GM19025 (cell line): ENCODE measurements at regions not wholly inside any gene's neighbourhood (a gene's known extent, or its start where the extent isn't known, plus 50 kb on each side); places are given as distances from the start of the nearest gene placed in this dataset.
"Not testable (repeated sequence)": the region's sequence is repeated elsewhere in the genome, so short reads cannot be mapped to it uniquely, and the experiment has no call there.

Source experiments
- ATAC-seq: cut with Tn5 transposase; IDR thresholded peaks from one replicate; pipeline ENCODE4 v1.9.1; 2021; ENCODE audit warnings: mild to moderate bottlenecking, low read depth, moderate library complexity; ENCODE audit not compliant: unreplicated experiment

DNA sequence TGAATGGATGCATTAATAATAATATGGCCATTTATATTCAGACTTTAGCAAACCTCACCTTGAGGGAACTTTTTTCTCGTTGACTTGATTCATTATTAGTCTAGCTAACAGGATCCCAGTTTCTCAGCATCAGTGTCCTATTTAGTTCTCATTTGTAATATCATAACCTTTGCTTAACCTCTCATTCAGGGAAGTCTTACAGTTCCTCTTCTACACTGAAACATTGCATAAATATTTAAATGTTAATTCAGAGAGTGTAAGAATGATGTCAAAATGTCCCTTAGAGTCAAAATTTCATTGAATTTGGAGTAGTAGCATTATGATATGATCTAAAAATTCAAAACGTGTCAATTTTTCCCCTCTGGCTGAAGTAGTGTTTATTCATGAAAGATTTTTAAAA lies 650.1 kb downstream of the EFNA5 start:
- no peak for ATAC-seq

DNA sequence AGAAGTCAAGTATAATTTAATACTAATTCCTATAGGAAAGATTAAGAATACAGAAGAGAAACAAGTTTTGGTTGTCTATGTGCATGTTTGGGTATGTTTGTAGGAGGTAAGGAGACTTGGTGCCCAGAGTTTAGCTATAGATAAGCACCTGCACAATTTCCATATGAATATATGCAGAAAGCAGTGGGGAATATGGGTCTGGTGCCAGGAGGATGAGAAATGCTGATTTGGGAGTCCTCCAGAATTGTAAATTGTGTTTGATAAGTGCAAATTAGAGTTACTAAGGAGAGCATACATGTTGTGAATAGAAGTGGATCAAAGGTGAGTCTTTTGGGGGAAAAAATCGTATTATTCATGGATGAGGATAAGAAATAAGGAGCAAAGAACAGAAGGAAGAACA lies 653.1 kb downstream of the EFNA5 start:
- no peak for ATAC-seq

DNA sequence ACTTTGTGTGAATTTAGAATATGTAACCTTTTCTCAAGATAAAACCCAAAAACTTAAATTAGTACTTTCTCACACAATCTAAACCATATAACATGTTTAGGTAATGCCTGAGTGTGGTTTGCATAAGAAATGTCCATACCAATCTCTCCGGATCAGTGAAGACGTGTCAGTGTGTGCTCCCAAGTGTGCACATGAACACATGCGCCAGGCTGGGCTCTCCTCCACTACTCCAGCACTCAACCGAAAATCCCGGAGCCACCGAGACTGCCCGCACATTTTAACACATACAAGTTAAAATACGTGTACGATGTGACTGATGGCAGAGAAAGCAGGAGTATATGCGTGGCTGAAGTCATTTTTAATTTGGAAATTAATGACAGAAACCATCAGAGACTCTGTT lies 658.4 kb downstream of the EFNA5 start:
- no peak for ATAC-seq

DNA sequence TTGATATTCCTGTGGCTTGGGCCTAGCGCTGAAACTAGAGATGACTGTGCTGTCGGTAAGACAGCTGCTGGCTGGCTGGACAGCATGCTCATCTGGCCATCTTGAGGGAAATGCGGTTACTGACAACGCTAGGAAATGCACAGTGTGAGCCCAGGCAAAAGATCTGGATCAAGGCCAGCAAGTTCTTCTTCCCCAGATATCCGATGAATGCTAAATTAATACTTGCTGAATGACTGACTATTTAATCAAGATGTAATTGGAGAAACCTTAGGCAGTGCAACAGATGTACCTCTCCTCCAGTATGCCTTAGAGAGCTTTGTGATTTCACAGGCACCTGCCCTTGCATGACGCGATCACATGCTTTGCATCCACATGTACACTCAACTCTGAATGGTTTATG lies 659.1 kb downstream of the EFNA5 start:
- no peak for ATAC-seq

DNA sequence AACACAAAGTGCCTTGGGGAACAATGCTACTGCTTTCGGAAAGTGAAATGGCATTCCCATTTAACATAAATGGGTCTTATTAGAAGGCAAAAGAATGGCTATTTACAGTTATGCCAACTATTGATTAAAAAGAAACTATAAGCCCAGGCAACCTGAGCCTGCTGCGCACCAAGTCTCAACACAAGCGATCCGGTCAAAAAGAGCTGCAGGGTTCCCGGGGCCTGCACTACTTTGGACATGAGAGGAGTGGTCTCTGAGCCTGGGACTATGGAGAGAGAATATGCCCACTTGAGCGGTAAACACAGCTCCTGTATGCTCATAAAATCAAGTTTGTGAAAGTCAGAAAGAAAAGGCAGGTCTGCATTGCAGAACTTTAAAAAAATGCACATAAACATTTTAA lies 660.7 kb downstream of the EFNA5 start:
- ATAC-seq = no peak

DNA sequence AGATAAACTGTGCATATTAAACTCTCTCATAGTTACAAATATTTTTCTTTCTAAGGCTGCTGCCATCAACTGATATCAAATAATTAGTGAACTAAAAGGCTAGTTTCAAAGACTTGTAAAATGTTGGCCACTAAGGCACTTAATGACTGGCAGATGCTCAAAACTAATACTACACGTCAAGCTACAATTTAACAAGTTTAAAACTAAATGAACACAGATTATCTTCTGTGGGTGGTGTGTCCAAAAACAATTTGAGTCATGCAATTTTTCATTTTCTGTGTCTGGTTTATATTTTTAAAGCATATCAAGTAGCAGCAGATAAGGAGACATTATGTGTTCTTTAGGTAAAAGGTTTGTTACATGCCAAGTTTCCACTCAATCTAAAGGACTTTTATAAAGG lies 665.1 kb downstream of the EFNA5 start:
- ATAC-seq = no peak

DNA sequence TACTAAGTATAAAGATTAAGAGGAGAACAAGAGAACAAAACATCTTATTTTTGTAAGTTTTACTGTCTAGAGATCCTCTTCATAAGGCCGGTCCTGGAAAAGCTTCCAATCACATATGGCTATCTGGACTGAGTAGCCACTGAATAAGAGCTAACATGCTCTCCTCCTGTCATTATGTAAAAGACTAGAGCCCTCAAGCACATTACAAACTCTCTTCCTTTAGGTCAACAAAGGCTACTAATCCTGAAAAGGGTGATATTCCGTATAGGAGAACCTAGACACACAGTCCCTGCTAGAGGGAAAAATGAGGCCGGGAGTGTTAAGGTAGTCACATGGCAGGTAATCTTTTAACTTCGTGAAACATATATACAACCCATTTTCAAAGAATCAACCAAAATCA lies 665.6 kb downstream of the EFNA5 start:
- no peak for ATAC-seq

DNA sequence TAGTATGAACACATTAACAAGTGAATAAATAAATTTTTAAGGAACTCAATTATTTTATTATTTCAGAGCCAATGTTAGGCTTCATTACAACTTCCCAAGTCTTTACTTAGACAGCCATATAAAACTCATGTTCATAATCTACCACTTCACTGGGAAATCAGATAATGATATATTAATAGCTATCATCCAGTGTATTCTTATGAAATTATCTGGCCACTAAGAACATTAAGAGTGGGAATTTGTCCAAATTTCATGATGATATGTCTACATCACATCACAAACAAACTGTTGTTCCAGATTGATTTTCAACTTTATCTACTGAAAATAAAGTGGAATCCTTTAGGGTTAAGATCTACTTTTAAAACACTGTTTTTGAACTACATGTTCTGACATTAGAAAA lies 668.6 kb downstream of the EFNA5 start:
- ATAC-seq = no peak

DNA sequence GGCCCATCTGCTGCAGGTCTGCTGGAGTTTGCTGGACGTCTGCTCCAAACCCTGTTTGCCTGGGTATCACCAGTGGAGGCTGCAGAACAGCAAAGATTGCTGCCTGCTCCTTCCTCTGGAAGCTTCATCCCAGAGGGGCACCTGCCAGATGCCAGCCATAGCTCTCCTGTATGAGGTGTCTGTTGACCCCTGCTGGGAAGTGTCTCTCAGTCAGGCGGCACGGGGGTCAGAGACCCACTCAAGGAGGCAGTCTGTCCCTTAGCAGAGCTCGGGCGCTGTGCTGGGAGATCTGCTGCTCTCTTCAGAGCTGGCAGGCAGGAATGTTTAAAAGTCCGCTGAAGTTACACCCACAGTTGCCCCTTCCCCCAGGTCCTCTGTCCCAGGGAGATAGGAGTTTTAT lies 671.2 kb downstream of the EFNA5 start:
- not testable (repeated sequence) for ATAC-seq

DNA sequence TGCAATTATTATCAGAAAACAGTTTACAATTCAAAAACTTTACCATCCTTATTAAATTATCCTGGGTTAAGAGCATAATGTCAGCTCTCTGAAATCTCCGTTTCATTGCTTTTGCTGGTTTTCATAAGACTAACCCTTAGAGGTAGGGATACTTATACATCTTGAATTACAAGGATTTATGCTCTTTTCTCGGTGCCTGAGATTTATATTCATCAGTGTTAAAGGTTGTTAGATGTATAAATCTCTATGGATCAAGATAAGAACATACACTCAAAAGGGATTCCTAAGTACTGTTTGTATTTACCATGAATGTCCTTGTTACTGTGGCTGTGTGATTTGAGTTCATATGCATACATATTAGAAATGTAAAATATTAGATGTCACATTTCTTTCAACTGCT lies 684.7 kb downstream of the EFNA5 start:
- ATAC-seq = no peak

DNA sequence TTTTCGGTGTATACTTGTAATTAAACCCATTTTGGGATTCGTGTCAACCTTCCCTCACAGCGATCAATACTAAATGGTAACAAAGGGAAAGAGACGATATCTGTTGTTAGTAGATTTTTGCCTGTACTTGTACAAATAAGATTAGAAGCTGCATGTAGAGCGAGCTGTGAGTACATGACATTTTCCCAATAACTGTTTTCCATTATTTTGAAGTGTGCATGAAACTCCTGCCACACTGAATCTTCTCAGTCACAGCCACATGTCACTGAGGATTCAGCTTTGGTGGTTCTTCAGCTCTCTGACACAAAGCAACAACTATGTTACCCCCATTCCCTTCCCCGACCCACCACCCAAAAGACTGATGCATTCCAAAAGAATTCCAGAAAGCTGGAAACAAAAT lies 685.6 kb downstream of the EFNA5 start:
- ATAC-seq = no peak

DNA sequence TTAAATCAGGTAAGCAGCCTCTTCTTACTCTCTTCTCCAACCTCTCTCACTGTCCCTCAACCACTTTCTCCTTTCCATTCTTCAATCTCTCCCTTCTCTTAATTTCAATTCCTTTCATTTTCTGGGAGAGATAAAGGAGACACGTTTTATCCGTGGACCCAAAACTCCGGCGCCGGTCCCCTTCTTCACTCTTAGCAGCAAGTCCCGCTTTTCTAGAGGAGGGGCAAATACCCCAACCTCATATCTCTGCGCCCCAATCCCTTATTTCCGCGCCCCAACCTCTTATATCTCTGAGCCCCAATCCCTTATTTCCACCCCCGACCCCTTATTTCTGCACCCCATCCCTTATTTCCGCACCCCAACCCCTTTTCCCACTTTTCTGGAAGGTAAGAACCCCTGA lies 691.6 kb downstream of the EFNA5 start:
- ATAC-seq = not testable (repeated sequence)

DNA sequence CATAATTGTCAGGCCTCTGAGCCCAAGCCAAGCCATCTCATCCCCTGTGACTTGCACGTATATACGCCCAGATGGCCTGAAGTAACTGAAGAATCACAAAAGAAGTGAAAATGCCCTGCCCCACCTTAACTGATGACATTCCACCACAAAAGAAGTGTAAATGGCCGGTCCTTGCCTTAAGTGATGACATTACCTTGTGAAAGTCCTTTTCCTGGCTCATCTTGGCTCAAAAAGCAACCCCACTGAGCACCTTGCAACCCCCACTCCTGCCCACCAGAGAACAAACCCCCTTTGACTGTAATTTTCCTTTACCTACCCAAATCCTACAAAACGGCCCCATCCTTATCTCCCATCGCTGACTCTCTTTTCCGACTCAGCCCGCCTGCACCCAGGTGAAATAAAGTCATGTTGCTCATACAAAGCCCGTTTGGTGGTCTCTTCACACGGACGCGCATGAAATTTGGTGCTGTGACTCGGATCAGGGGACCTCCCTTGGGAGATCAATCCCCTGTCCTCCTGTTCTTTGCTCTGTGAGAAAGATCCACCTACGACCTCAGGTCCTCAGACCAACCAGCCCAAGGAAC lies 692.1 kb downstream of the EFNA5 start:
- not testable (repeated sequence) for ATAC-seq

DNA sequence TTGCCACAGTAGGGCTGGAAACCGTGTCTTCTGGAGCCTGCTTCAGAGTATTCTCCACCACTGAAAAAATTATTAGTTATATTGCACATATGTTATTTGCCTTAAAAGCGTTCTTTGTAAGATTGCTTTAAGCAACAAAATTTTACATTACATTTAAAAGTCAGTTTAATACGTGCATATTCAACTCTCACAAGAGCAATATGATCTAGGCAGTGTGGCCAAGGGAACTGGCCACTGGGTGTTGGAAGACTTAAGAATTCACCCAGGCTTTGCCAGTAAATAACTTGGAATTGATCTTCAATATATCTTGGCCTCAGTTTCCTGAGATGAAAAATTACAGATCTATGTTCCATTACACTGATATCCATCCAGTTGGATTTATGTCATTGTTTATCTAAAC lies 694.4 kb downstream of the EFNA5 start:
- no peak for ATAC-seq

DNA sequence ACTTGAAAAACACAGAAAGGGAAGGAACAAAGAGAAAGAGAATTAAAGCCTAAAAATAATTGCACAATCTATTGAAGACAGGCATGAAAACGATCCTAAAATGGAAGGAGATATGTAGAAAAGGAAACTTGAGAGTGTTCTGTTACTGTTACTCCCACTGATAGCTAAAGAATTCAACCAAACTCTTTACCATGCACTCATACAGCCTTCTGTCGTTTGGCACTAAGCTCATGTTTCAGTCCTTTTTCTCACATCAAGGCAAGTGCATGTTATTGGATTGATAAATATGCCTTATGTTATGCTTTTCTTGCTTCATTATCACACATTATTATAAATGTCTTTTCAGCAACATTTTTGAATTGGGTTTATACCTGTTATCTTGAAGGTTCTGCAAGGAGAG lies 696.5 kb downstream of the EFNA5 start:
- ATAC-seq = no peak

DNA sequence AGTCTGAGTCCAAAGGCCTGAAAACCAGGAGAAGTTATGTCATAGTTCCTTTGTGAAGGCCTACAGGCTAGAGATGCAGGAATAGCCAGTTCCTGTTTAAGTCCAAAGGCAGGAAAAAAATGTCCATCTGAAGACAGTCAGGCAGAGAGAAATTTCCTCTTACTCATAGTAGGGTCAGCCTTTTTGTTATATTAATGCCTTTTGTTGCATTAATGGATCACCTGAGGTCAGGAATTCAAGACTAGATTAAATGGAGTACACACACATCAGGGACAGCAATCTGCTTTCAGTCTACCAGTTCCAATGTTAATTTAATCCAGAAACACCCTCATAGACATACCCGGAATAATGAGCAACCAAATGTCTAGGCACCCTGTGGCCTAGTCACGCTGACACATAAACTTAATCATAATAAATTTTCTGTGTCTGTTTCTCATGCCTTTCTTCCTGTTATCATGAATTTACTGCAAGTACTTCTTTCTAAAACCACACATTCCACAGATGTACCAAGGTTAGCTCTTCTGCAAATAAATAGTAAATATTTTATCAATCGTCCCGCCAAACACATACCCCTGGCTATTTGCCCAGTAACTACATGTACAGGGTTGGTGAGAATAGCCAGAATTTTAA lies 703.9 kb downstream of the EFNA5 start:
- ATAC-seq = no peak

DNA sequence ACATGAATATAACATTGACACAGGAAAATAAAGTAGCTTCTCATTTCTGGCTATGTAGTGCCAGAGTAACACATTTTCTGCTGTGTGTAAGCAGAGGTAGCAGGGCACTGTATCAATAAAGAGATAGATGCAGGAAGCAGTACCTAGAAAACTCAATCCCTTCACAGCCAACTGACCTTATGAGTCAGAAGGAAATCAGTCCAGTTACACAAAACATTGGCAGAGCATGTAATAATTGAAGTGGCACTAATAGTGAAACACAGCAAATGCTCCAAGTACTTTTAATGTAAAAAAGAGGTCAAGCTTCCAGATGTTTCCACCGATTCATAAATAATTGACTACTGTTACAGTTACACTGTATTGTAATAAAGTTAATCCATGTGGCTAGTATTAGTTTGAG lies 706.6 kb downstream of the EFNA5 start:
- ATAC-seq = no peak

DNA sequence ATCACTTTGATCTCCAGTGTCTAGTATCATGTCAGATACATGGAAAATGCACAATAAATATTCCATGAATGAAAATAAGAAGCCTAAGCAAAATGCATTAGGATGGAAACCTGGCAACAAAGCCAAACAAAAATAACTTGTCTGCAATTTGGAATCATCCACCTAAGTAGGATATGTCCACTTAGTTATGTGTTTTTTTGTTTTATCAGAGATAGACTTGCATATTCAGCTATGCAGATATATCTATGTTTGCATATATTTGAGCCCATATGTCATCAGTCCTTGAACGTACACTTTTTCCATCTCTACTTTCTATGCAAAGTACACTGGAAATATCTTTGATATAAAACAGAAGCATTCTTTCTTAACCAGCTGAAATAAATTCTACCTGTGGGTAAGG lies 707.1 kb downstream of the EFNA5 start:
- no peak for ATAC-seq

DNA sequence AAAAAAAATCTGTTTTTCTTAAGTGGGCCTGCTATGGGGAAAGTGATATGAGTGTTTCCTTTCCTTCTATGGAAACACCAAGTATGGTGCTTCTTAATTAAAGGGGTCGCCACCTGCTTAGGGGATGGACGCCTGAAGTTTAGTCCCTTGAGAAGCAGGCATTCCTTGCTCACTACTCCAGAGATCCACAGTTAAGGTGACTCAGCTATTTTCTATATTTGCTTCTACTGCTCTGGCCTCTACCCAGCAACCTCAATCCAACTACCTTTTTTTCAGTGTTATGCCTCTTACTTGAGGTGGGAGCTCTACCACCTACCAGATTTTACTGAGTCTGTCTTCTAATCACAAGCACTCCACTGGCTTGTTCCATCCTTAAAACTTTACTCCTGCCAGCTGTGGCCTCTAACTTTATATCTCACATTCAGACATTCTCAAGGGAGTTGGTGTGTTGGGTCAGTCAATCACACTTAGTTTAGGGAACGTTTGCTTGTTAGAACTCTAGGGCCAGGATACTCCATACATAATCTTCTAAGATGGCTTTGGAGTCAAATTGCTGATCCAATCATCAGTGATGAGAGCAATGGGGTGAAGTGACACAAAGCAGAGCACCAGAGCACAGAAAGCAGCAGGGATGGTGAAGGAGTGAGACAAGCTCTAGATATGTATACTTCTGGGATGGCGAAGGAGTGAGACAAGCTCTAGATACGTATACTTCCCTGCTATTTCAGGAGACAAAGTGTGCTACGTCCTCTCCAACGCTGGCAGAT lies 708.1 kb downstream of the EFNA5 start:
- no peak for ATAC-seq

DNA sequence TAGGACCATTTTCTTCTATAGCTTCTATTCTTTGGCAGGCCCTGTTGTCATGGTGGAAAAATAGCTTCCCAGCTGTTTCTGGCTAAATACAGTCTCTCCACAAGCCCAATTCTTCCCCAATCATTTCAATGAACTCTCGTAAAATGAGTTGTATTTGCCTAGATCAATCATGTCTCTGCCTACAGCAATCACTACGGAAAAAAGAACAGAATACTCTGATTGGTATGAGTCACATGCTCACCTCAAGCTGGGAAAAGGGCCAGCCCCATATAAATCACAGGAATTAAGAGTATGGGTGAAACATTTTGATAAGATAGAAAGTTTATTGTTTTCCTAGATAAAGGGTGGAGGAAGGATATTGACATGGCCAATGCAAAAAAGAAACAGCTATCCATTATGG lies 711.4 kb downstream of the EFNA5 start:
- no peak for ATAC-seq

DNA sequence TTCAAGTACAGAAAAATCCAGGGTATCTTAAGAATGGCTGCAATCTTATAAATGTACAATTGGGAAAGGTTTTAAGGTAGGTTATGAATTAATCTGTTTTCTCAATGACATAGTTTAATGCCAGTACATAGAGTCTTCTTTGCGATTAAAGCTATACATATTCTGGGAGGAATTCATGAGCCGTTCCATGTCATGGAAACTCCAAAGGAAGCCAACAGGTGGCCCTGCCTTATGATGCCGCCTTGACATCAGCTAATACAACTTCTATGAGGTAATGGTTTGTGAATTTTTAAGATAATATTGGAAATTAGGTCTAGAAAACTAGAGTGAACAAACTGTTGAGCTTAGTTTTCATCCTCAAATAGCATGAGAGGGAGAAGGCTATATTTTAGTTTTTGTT lies 713.4 kb downstream of the EFNA5 start:
- no peak for ATAC-seq

DNA sequence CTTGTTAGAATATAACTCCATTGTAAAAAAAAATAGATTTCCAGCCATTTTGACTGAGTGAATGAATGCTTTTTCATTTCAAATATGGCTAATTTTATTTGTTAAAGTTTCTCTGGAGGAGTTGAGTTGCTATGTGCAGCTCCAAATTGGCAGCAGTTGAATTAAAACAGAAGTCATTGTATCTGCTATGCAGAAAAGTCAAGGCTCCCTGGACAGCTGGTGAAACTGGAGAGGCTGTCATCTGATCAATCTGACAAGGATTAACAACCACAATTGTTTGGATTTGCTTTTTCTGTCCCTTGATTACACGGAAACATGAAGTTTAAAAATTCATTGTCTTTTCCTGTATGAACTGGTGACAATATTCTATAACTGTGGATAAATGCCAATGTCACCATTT lies 713.9 kb downstream of the EFNA5 start:
- no peak for ATAC-seq
